ENCODE measurements at regions not wholly inside any gene's neighbourhood (a gene's known extent, or its start where the extent isn't known, plus 50 kb on each side); places are given as distances from the start of the nearest gene placed in this dataset.

- Histone ChIP-seq H3K9me3 (ENCODE audit: low read length) (no peaks in the 10 kb centered on the region), H3K27ac (ENCODE audit: extremely low read length, insufficient read depth, low read length) (no peak overlapping the region), H3K4me1 (ENCODE audit: insufficient read depth, low read length) (no peaks in the 10 kb centered on the region), H3K4me3 (replicated peaks in 1 of 3; ENCODE audit: insufficient read depth in 1 of 3, low read depth in 2 of 3, low read length in 3 of 3) (no peak overlapping the region), H3K36me3 (replicated peaks in 1 of 2; ENCODE audit: control insufficient read depth in 1 of 2, insufficient read depth in 2 of 2, low read length in 2 of 2) (no peaks in the 10 kb centered on the region), H3K9ac (ENCODE audit: insufficient read depth, low read depth, low read length) (no peak overlapping the region), H3K27me3 (ENCODE audit: control insufficient read depth in 1 of 2, insufficient read depth in 2 of 2, low read length in 2 of 2) (peaks cover 0 to 10% of the 10 kb centered on the region in 2 experiments; a peak in 3 of 5 replicates), H2AFZ (ENCODE audit: low read length) (no peak overlapping the region), H4K20me1 (ENCODE audit: insufficient read depth, low read length) (no peaks in the 10 kb centered on the region), H3K4me2 (ENCODE audit: low read depth, low read length) (no peak overlapping the region), H3K79me2 (ENCODE audit: insufficient read depth, low read length) (no peaks in the 10 kb centered on the region)
- ATAC-seq (no peak), DNase-seq (ENCODE audit: low spot score) (no peak), FAIRE-seq (no peak)
- in situ Hi-C loops (cut with HindIII; ENCODE audit: extremely low pct_ligation_motif_present, low pct_unique_long_range_greater_than_20kb) (no loop called here), intact Hi-C loops (cut with micrococcal nuclease; ENCODE audit: unreplicated experiment) (no loop called here)
- CTCF ChIA-PET (ENCODE audit: low intra/inter-chr PET ratio, low total read pairs), result no interaction called here
- TF ChIP-seq SP140L (CRISPR knock-in tag; IDR thresholded peaks at IDR 0.05; ENCODE audit: borderline replicate concordance) (no peak), SKI (IDR thresholded peaks at IDR 0.05; ENCODE audit: partially characterized antibody) (no peak), DMTF1 (CRISPR knock-in tag; IDR thresholded peaks at IDR 0.05) (no peak), ZNF280B (CRISPR knock-in tag; IDR thresholded peaks at IDR 0.05; ENCODE audit: borderline replicate concordance) (no peak), ZNF326 (CRISPR knock-in tag; IDR thresholded peaks at IDR 0.05; ENCODE audit: borderline replicate concordance) (no peak), NFIC (IDR thresholded peaks at IDR 0.05; ENCODE audit: low read length) (no peak)
- POLR2A ChIA-PET, result no interaction called here
- BruUV-seq (replicated peaks), result no TSS peak
Measured at GRCh38 chr2:48069769-48070168, 163.5 kb upstream of the FBXO11 start.
